GM18861 (cell line): ENCODE measurements at regions not wholly inside any gene's neighbourhood (a gene's known extent, or its start where the extent isn't known, plus 50 kb on each side); places are given as distances from the start of the nearest gene placed in this dataset.

Experiments
- ATAC-seq: cut with Tn5 transposase; IDR thresholded peaks from one replicate; pipeline ENCODE4 v1.9.1; 2021; ENCODE audit not compliant: unreplicated experiment

GRCh38 chr2:42882756-42883155 lies 90.4 kb upstream of the HAAO start:
- ATAC-seq: no peak

DNA sequence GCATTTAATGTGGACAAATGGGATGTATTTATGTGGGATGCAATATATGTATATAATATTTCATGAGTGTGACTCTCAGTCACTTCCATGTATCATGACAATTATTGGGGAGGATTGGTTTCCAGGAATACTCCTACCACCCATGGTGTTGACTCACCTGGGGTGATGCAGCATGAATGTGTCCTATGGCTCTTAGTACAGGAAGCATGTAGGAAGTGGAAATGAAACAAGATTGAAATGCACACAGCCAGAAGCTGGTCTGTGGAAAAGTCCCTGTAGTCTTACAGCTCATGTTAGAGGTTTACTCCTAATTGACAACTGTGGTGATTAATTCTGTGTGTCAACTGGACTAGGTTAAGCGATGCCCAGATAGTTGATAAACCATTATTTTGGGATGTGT lies 89.3 kb upstream of the HAAO start:
- ATAC-seq: no peak

GRCh38 chr2:42880738-42881690 lies 88.6 kb upstream of the HAAO start:
- no peak for ATAC-seq

DNA sequence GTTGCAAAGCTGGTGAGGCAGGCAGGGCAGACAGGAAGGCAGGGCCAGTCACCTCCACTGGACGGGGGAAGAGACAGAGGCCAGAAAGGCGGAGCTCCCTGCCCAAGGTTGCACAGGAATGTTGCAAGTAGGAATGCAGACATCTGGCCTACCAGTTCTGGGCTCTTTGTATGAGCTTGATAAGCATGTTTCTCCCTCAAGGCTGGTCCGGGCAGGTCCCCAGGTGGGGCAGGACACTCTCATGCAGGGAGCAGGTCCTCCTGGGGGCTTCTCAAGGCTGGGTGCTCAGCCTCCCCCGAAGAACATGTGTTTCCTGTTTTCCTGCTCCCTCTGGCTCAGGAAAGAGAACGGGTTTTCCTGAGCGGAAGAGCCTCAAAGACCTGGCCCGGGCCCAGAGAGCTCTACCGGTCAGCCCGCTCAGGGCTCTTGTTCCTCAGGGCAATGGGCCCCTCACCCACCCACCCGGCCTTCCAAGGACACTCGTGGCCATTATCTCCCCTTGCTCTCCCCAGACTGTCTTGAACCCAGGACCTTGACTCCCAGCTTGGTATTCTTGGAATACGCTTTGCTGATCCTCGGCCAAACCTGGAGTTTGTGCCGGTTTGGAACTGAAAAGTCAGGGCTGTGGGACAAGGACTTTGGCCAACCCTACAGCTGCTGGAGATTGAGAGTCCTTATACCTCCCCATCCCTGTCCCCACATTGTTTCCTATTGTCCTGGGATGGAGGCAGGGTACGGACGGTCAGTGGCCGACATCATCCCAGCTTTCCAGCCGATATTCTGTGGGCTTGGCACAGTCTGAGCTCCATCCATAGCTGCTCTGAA lies 87.7 kb upstream of the HAAO start:
- ATAC-seq: no peak

DNA sequence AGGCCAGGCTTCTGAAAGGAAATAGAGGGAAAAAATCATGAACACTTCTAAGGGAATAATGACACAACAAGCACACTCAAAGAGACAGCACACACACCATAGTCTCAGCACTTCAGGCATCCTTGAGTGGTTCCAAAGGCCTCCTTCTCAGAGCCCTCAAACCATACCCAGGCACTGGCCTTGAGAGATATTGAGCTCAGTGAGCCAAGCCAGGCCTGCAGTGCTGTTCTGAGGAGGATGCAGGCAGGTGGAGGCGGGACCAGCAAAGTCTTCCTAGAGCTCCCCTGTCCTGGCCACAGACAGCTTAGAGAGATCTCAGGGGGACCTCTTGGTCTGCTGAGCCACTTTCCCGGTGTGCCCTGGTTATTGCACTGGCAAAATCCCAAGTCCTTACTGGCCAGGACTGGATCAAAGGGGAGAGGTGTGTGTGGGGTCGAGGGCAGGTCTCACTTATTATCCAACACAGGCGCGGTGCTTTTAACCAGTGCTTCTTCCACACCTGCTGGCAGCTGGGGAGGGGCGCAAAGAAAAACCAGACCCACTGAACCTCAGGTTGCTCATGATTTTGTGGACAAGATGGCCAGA lies 86.8 kb upstream of the HAAO start:
- no peak for ATAC-seq

- ATAC-seq: peak; percentile 82
These were observed 86.2 kb upstream of the HAAO start for GRCh38 chr2:42878581-42878980.

DNA sequence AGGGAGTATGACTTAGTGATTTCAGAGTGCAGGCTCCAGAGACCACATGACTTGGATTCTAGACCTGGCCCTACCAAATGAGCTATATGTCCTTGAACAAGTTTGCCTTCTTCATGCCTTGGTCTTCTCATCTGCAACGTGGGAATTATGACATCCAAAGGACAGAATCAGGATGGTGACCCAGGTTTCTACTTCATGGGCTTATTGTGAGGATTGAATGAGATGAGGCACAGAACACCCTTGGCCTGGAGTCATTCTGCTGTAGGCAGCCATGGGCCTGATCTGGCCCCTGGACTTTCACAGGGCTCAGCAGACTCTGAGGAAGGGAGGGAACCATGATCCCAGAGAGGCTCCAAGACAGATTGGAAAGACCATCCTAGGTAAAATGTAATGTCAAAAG lies 85.6 kb upstream of the HAAO start:
- no peak for ATAC-seq

- ATAC-seq: no peak
These were observed 85.1 kb upstream of the HAAO start for GRCh38 chr2:42877511-42877910.

DNA sequence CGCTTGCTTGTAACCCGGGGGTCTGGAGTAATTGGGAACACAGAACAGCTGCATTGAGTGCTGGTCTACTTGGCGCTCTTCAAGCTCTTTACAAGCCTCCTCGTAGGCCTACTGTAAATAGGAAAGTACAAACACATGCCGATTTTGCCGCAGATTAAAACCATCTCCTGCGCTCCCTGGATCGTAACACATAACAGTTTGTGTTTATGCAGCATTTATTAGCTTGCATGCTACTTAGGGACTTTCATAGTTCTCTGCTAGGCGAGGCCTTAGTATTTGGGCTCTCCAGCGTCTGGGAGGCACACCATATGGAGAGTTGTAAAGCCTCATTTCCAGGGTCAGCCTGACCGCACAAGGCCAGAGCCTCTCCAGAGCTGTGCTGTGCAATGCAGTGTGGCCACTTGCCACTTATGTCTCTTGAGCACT lies 84.0 kb upstream of the HAAO start:
- ATAC-seq: no peak

DNA sequence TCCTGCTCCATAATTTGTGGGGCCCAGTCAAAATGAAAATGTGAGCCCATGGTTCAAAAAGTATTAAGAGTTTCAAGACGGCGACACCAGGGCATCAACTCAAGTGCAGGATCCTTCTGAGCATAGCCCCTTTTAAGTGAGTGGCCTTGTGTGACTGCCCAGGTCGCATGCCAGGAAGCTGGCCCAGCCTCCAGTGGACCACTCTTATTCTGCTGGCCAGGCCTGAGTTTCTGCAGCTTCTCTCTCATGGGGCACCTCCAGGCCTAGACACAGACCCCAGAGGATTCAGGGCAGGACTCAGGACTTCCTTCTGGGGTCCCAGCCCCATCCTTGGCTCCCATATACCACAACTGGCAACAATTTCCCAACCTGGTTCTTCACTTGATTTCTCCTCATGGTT lies 83.5 kb upstream of the HAAO start:
- ATAC-seq: no peak

GRCh38 chr2:42874949-42875801 lies 82.8 kb upstream of the HAAO start:
- no peak for ATAC-seq

- ATAC-seq: no peak
These were observed 80.3 kb upstream of the HAAO start for GRCh38 chr2:42872721-42873120.

DNA sequence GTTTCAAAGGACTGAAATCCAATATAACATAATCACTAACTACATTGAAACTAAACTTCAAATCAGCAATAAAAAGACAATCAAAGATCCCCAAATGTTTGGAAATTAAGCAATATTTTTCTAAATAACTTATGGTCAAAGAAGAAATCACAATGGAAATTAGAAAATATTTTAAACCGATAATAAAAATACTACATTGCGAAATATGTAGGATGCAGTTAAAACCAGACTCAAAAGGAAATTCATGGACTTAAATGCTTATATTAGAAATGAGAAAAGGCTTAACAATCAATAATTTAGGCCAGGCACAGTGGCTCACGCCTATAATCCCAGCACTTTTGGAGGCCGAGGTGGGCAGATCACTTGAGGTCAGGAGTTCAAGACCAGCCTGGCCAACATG lies 79.0 kb upstream of the HAAO start:
- no peak for ATAC-seq

- ATAC-seq: no peak
These were observed 76.5 kb upstream of the HAAO start for GRCh38 chr2:42868874-42869273.

DNA sequence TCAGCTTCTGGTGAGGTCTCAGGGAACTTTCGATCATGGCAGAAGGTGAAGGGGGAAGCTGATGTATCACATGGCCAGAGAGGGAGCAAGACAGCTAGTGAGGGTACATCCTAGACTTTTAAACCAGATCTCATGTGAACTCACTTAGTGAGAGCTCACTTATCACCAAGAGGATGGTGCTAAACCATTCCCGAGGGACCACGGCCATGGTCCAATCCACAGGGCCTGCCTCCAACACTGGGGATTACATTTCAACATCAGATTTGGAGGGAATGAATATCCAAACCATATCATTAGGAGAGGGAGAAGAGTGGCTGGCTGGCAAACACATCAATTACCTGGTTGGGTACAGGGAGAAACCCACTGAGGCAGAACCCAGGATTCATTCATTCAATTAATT lies 75.7 kb upstream of the HAAO start:
- no peak for ATAC-seq

DNA sequence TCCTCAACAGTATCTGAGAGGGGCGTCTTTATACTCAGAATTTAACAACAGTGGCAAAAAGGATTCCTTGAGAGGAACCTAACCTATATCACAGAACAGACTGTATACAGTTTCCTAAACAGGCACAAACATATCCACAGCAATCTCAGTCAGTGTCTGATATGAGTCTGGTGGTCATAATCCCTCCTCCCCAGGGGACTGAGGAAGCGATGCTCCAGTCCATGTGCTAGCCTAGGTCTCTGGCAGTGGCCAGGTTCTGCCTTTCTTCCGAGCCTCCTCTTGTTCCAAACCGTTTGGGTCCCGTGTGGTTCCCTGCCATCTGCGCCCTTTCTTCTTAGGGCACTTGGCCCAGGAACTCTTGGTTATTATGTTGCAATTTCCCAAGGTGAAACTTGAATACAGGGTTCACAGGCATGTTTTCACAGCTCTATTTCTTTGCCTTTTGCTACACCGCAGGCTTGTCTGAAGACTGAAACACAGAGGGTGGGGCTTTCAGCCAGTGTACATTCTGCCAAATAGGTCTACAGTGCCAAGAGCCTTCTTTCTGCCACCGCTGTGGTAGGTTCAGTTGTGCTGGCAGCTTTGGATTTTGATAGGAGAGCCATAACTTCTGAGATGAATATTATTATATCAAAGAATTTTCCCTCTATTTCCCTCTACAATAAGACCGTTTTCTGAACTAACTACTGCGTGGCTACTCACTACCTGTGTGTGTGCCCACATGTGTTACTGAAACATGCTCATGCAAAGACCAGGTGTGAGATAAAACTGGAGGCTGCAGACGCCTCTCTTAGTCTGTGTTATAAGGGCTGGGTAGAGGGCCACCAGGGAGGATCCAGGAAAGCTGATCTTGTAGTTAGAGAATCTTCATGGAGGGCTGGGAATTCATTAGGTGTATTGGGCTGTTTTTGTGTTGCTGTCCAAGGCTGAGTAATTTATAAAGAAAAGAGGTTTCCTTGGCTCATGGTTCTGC lies 75.0 kb upstream of the HAAO start:
- ATAC-seq: no peak

DNA sequence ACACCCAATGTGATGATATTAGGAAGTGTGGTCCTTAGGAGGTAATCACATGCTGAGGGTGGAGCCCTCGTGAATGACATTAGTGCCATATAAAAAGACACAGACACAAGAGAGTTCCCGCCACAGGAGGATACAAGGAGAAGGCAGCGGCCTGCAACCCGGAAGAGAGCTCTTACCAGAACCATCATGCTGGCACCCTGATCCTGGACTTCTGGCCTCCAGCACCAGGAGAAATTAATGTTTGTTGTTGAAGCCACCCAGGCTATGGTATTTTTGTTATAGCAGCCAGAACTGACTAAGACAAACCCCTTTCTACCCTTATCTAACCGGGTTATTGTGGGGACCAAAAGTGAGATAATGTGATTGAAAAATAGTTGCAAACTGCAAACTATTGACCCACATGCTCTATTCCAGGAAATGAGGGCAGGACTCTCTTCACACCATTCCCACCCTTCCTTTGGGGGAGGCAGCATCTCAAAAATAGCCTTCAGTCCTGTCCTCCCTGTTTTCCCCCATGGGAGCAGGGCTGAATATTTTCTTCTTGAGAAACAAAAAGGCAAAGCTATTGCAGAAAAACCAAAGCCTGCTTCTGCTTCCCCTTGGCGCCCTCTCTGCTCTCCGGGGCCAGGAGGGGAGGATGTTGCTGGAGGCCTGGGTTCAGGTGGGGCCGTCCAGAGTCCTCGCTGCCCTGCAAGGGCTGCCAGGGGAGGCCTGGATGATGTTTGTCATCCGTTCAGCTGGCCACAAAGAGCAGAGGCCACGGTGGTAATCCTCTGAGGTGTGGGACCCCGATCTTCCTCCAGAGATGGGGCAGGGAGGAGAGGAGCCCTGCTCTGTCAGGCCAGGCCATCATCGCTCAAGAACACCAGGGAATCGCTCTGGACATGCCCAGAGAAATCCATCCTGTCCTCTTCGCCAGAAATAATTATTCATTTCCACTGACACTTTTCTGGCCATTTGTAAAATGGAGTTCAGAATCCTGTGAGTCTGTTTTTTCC lies 73.8 kb upstream of the HAAO start:
- no peak for ATAC-seq

- ATAC-seq: no peak
These were observed 72.4 kb upstream of the HAAO start for GRCh38 chr2:42864641-42865280.
